IMR-90 (cell line): ENCODE measurements at regions not wholly inside any gene's neighbourhood (a gene's known extent, or its start where the extent isn't known, plus 50 kb on each side); places are given as distances from the start of the nearest gene placed in this dataset.

Experiments used
- ATAC-seq: fragments of 200-7000 bp; cut with Tn5 transposase; 2 replicates; pipeline ENCODE4 v1.9.1; 2020; ENCODE audit warnings: low read depth, mild to moderate bottlenecking, moderate library complexity
- BruUV-seq: library from RNA; stranded (reverse); fragments of 400-500 nt; replicated peaks from 2 replicates; lab custom pipeline; 2021; lab: Mats Ljungman, UMichigan
- CTCF ChIA-PET: fragments of 300-600 bp; formaldehyde crosslinking; extraction: SDS; loops from one replicate; lab custom pipeline; 2021; ENCODE audit warnings: antibody characterized with exemption; lab: Yijun Ruan, JAX
- POLR2A ChIA-PET: fragments of 300-600 bp; sonication (Branson Sonifier 250); formaldehyde crosslinking; loops from one replicate; lab custom pipeline; 2022; ENCODE audit warnings: antibody characterized with exemption; ENCODE audit not compliant: unreplicated experiment; lab: Charles Lee
- DNase-seq: peaks from one replicate; pipeline ENCODE4 v3.0.0; 2013
- H2AFZ ChIP-seq: replicated peaks from 2 replicates; pipeline ENCODE3; 2013; ENCODE audit warnings: low read length, mild to moderate bottlenecking; ENCODE audit not compliant: poor library complexity
- H2AK5ac ChIP-seq: 2 replicates; pipeline ENCODE4 v1.6.1; 2013; ENCODE audit warnings: low read depth, low read length, inconsistent platforms
- H2AK9ac ChIP-seq: replicated peaks from 2 replicates; pipeline ENCODE3; 2013; ENCODE audit warnings: mild to moderate bottlenecking, low read depth, low read length, moderate library complexity; ENCODE audit not compliant: poor library complexity
- H2BK120ac ChIP-seq: 2 replicates; pipeline ENCODE4 v1.6.1; 2013; ENCODE audit warnings: low read depth, low read length, inconsistent platforms
- H2BK15ac ChIP-seq: 3 replicates; pipeline ENCODE4 v1.6.1; 2013; ENCODE audit warnings: low read depth, low read length, inconsistent platforms
- H2BK20ac ChIP-seq: 2 replicates; pipeline ENCODE4 v1.6.1; 2013; ENCODE audit warnings: low read depth, mild to moderate bottlenecking, inconsistent platforms, low read length, moderate library complexity
- H2BK5ac ChIP-seq: 2 replicates; pipeline ENCODE4 v1.6.1; 2013; ENCODE audit warnings: mild to moderate bottlenecking, low read depth, low read length, inconsistent platforms; ENCODE audit not compliant: poor library complexity, severe bottlenecking
- H3K14ac ChIP-seq: replicated peaks from 2 replicates; pipeline ENCODE4 v1.6.1; 2013; ENCODE audit warnings: low read depth, low read length, inconsistent platforms
- H3K18ac ChIP-seq: 2 replicates; pipeline ENCODE4 v1.6.1; 2013; ENCODE audit warnings: low read depth, low read length, control low read depth
- H3K23ac ChIP-seq: 2 replicates; pipeline ENCODE4 v1.6.1; 2013; ENCODE audit warnings: low read depth, low read length, inconsistent platforms
- H3K27ac ChIP-seq: 2 replicates; pipeline ENCODE4 v1.5.1; 2013; ENCODE audit warnings: mild to moderate bottlenecking, control low read depth, low read length; ENCODE audit not compliant: insufficient read depth
- H3K27me3 ChIP-seq: 2 replicates; pipeline ENCODE4 v1.6.1; 2013; ENCODE audit warnings: low read length; ENCODE audit not compliant: control insufficient read depth, insufficient read depth
- H3K36me3 ChIP-seq: 2 replicates; pipeline ENCODE4 v1.6.1; 2013; ENCODE audit warnings: low read length, mixed read lengths; ENCODE audit not compliant: control insufficient read depth, insufficient read depth
- H3K4ac ChIP-seq: 2 replicates; pipeline ENCODE4 v1.6.1; 2013; ENCODE audit warnings: low read depth, low read length, inconsistent platforms
- H3K4me1 ChIP-seq: 2 replicates; pipeline ENCODE4 v1.6.1; 2013; ENCODE audit warnings: low read length, mixed read lengths; ENCODE audit not compliant: control insufficient read depth, insufficient read depth
- H3K4me2 ChIP-seq: 2 replicates; pipeline ENCODE4 v1.6.1; 2013; ENCODE audit warnings: low read depth, mild to moderate bottlenecking, control low read depth, low read length, moderate library complexity
- H3K4me3 ChIP-seq: 2 replicates; pipeline ENCODE4 v1.5.1; 2013; ENCODE audit warnings: low read depth, mild to moderate bottlenecking, control low read depth, low read length, moderate library complexity; ENCODE audit not compliant: insufficient read depth
- H3K56ac ChIP-seq: 2 replicates; pipeline ENCODE4 v1.6.1; 2013; ENCODE audit warnings: low read length, inconsistent platforms; ENCODE audit not compliant: insufficient read depth; ENCODE audit errors: extremely low read depth
- H3K79me1 ChIP-seq, 2 experiments: 2 replicates each; pipeline ENCODE4 v1.6.1; 2013; ENCODE audit warnings: low read length in 2 of 2, inconsistent platforms in 1 of 2, low read depth in 1 of 2
- H3K9ac ChIP-seq: 2 replicates; pipeline ENCODE4 v1.6.1; 2013; ENCODE audit warnings: low read depth, low read length, control low read depth
- H3K9me1 ChIP-seq: 2 replicates; pipeline ENCODE4 v1.6.1; 2013; ENCODE audit warnings: low read length, inconsistent platforms; ENCODE audit not compliant: insufficient read depth
- H3K9me3 ChIP-seq: 2 replicates; pipeline ENCODE4 v1.6.1; 2013; ENCODE audit warnings: low read length; ENCODE audit not compliant: control insufficient read depth, insufficient read depth
- H4K20me1 ChIP-seq: 2 replicates; pipeline ENCODE4 v1.6.1; 2013; ENCODE audit warnings: low read length, inconsistent platforms; ENCODE audit not compliant: insufficient read depth
- H4K5ac ChIP-seq: 2 replicates; pipeline ENCODE4 v1.6.1; 2013; ENCODE audit warnings: mild to moderate bottlenecking, low read depth, low read length, control low read depth
- H4K8ac ChIP-seq, 2 experiments: 2 replicates each; pipeline ENCODE4 v1.6.1; 2013; ENCODE audit warnings: low read depth in 2 of 2, low read length in 2 of 2, control low read depth in 1 of 2, inconsistent platforms in 1 of 2
- H4K91ac ChIP-seq: 2 replicates; pipeline ENCODE4 v1.6.1; 2013; ENCODE audit warnings: low read depth, low read length, inconsistent platforms; ENCODE audit not compliant: insufficient read depth
- BHLHE40 ChIP-seq: fragments of 150-350 bp; IDR thresholded peaks from 2 replicates; pipeline ENCODE4 v1.6.1; 2016; ENCODE audit warnings: mild to moderate bottlenecking, low read depth, low read length
- CEBPB ChIP-seq: IDR thresholded peaks from 2 replicates; pipeline ENCODE4 v1.6.1; 2012; ENCODE audit warnings: low read depth, low read length, improper control_type of control experiment
- CHD1 ChIP-seq: IDR thresholded peaks from 2 replicates; pipeline ENCODE4 v1.6.1; 2012; ENCODE audit warnings: low read depth, low read length, improper control_type of control experiment
- ELK1 ChIP-seq: fragments of 150-350 bp; IDR thresholded peaks from 2 replicates; pipeline ENCODE4 v1.6.1; 2016; ENCODE audit warnings: low read depth, mild to moderate bottlenecking, low read length, moderate library complexity, borderline replicate concordance
- FOS ChIP-seq: fragments of 150-350 bp; IDR thresholded peaks from 2 replicates; pipeline ENCODE4 v1.6.1; 2016; ENCODE audit warnings: low read depth, low read length
- MAFK ChIP-seq: IDR thresholded peaks from 2 replicates; pipeline ENCODE4 v1.6.1; 2012; ENCODE audit warnings: low read depth, low read length, improper control_type of control experiment
- MAZ ChIP-seq: IDR thresholded peaks from 2 replicates; pipeline ENCODE4 v1.6.1; 2012; ENCODE audit warnings: low read depth, mild to moderate bottlenecking, low read length, improper control_type of control experiment, moderate library complexity, borderline replicate concordance
- MXI1 ChIP-seq: IDR thresholded peaks from 2 replicates; pipeline ENCODE4 v1.6.1; 2012; ENCODE audit warnings: low read depth, mild to moderate bottlenecking, low read length, moderate library complexity, borderline replicate concordance
- NFE2L2 ChIP-seq: fragments of 150-350 bp; IDR thresholded peaks from 2 replicates; pipeline ENCODE4 v1.6.1; 2016; ENCODE audit warnings: low read depth, mild to moderate bottlenecking, low read length
- POLR2A ChIP-seq: IDR thresholded peaks from 2 replicates; pipeline ENCODE4 v1.6.1; 2012; ENCODE audit warnings: mild to moderate bottlenecking, low read depth, low read length
- RAD21 ChIP-seq: IDR thresholded peaks from 2 replicates; pipeline ENCODE4 v1.6.1; 2012; ENCODE audit warnings: low read length, improper control_type of control experiment
- RCOR1 ChIP-seq: IDR thresholded peaks from 2 replicates; pipeline ENCODE4 v1.6.1; 2012; ENCODE audit warnings: mild to moderate bottlenecking, low read length, improper control_type of control experiment; ENCODE audit not compliant: insufficient replicate concordance
- RFX5 ChIP-seq: IDR thresholded peaks from 2 replicates; pipeline ENCODE4 v1.8.0; 2012; ENCODE audit warnings: low read depth, mild to moderate bottlenecking, low read length, moderate library complexity
- SMC3 ChIP-seq: fragments of 150-350 bp; IDR thresholded peaks from 2 replicates; pipeline ENCODE4 v1.6.1; 2016; ENCODE audit warnings: low read depth, mild to moderate bottlenecking, antibody characterized with exemption, low read length, moderate library complexity
- USF2 ChIP-seq: fragments of 150-350 bp; IDR thresholded peaks from 2 replicates; pipeline ENCODE4 v1.6.1; 2017; ENCODE audit warnings: mild to moderate bottlenecking, antibody characterized with exemption, low read length, low read depth
- dilution Hi-C: fragments of 300-500 bp; cut with HindIII; formaldehyde crosslinking; loops from one replicate; pipeline ENCODE4 v1.14.3; 2018; ENCODE audit warnings: low sequenced_read_pairs; ENCODE audit not compliant: unreplicated experiment
- in situ Hi-C: fragments of 300-500 bp; cut with MboI; formaldehyde crosslinking; loops from 3 replicates; pipeline ENCODE4 v1.14.3; 2019; ENCODE audit warnings: low sequenced_read_pairs, inconsistent platforms, mixed read lengths
- intact Hi-C: fragments of 100-400 bp; cut with micrococcal nuclease; formaldehyde crosslinking; loops from 2 replicates; pipeline ENCODE4 v1.10.0; 2022

DNA sequence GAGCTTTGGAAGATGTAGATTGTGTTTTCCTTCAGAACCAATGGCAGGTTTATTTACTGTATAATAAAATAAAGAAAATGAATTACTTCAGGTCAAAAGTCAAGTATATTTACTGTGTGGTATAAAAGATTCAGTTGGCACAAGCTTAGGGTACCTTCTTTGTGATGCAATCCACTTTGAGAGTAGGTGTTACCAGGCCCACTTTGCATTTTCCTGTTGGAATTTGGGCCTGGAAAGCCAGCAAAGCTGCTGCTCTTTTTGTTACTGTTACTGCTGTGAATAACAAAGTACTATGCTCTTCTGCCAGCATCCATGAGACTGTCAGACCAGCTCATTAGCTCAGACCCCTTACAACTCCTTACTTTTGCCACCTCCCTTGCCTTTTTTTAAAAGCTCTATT lies 649.0 kb upstream of the SEL1L start:
- no peak overlapping the region for H2BK120ac ChIP-seq
- no peak for ATAC-seq

More for the DNA sequence above, 649.0 kb upstream of the SEL1L start:
- H2AK9ac ChIP-seq, result no peak overlapping the region
- no TSS peak for BruUV-seq
- no peaks in the 10 kb centered on the region for H3K27me3 ChIP-seq
- ChIA-PET CTCF (no interaction called here), POLR2A (no interaction called here)
- in situ Hi-C loops (no loop called here), dilution Hi-C loops (no loop called here), intact Hi-C loops (no loop called here)
- TF ChIP-seq NFE2L2 (no peak), SMC3 (no peak), MAFK (no peak), RCOR1 (no peak), RFX5 (no peak), ELK1 (no peak), CEBPB (no peak), CHD1 (no peak), FOS (no peak), BHLHE40 (no peak), RAD21 (no peak), USF2 (no peak), MAZ (no peak), MXI1 (no peak), POLR2A (no peak)
- no peaks in the 10 kb centered on the region for H4K20me1 ChIP-seq
- peaks cover 6% of the 10 kb centered on the region for H3K9me3 ChIP-seq
- no peak overlapping the region for H3K4me3 ChIP-seq
- H3K4ac ChIP-seq, result no peak overlapping the region
- no peak overlapping the region for H2AFZ ChIP-seq
- H4K91ac ChIP-seq, result no peak overlapping the region
- no peak overlapping the region for H3K18ac ChIP-seq
- H3K27ac ChIP-seq, result no peak overlapping the region
- H2BK15ac ChIP-seq, result no peak overlapping the region
- H3K14ac ChIP-seq, result no peak overlapping the region
- no peak overlapping the region for H4K5ac ChIP-seq
- no peak overlapping the region for H3K23ac ChIP-seq
- no peaks in the 10 kb centered on the region for H3K36me3 ChIP-seq
- DNase-seq, result no peak
- H2BK20ac ChIP-seq, result no peak overlapping the region
- H4K8ac ChIP-seq, result no peak overlapping the region
- H3K9me1 ChIP-seq, result no peaks in the 10 kb centered on the region
- H3K9ac ChIP-seq, result no peak overlapping the region
- H3K56ac ChIP-seq, result no peak overlapping the region
- H2BK5ac ChIP-seq, result no peak overlapping the region
- no peak overlapping the region for H2AK5ac ChIP-seq
- no peaks in the 10 kb centered on the region for H3K4me1 ChIP-seq
- no peaks in the 10 kb centered on the region for H3K79me1 ChIP-seq
- H3K4me2 ChIP-seq, result no peak overlapping the region
